Inflammatory macrophage (primary cell): ENCODE measurements at regions not wholly inside any gene's neighbourhood (a gene's known extent, or its start where the extent isn't known, plus 50 kb on each side); places are given as distances from the start of the nearest gene placed in this dataset.
A peak's percentile ranks its signal among the peaks of the same experiment; 100 is the strongest.

Experiments used
- DNase-seq, 2 donors: peaks; one replicate each; pipeline ENCODE4 v3.0.0-alpha.2; 2020 to 2022

GRCh38 chr14:85824526-85824925 is 294.6 kb downstream of the FLRT2 start:
- no peak for DNase-seq

- no peak for DNase-seq
Observed at GRCh38 chr14:85822236-85822635, 292.3 kb downstream of the FLRT2 start.

GRCh38 chr14:85817430-85817829 is 287.5 kb downstream of the FLRT2 start:
- no peak for DNase-seq

- DNase-seq, result no peak
Observed at GRCh38 chr14:85813040-85813439, 283.1 kb downstream of the FLRT2 start.

- no peak for DNase-seq
Observed at GRCh38 chr14:85811340-85811739, 281.4 kb downstream of the FLRT2 start.

- DNase-seq, result no peak
Observed at GRCh38 chr14:85799668-85800067, 269.7 kb downstream of the FLRT2 start.

- no peak for DNase-seq
Observed at GRCh38 chr14:85798856-85799255, 268.9 kb downstream of the FLRT2 start.

- no peak for DNase-seq
Observed at GRCh38 chr14:85793533-85793932, 263.6 kb downstream of the FLRT2 start.

GRCh38 chr14:85789506-85789905 is 259.6 kb downstream of the FLRT2 start:
- no peak for DNase-seq

GRCh38 chr14:85788470-85789233 is 258.7 kb downstream of the FLRT2 start:
- DNase-seq, result no peak

GRCh38 chr14:85766295-85766694 is 236.4 kb downstream of the FLRT2 start:
- DNase-seq, result no peak

- no peak for DNase-seq
Observed at GRCh38 chr14:85764822-85765221, 234.9 kb downstream of the FLRT2 start.

- no peak for DNase-seq
Observed at GRCh38 chr14:85762526-85762925, 232.6 kb downstream of the FLRT2 start.

GRCh38 chr14:85752175-85752574 is 222.2 kb downstream of the FLRT2 start:
- no peak for DNase-seq

GRCh38 chr14:85744573-85744972 is 214.6 kb downstream of the FLRT2 start:
- no peak for DNase-seq

- no peak for DNase-seq
Observed at GRCh38 chr14:85732031-85732430, 202.1 kb downstream of the FLRT2 start.

GRCh38 chr14:85731186-85731585 is 201.2 kb downstream of the FLRT2 start:
- no peak for DNase-seq

GRCh38 chr14:85728476-85729065 is 198.6 kb downstream of the FLRT2 start:
- DNase-seq, result no peak

GRCh38 chr14:85714069-85714468 is 184.1 kb downstream of the FLRT2 start:
- peak in 1 of 2 donors; percentile 24 for DNase-seq

GRCh38 chr14:85711620-85712019 is 181.7 kb downstream of the FLRT2 start:
- DNase-seq, result no peak
